ENCODE measurements at regions not wholly inside any gene's neighbourhood (a gene's known extent, or its start where the extent isn't known, plus 50 kb on each side); places are given as distances from the start of the nearest gene placed in this dataset.

GRCh38 chr13:109698779-109699178 is 87.6 kb downstream of the IRS2 start:
- no peak for TF ChIP-seq POLR2A (IDR thresholded peaks at IDR 0.05)
- TF ChIP-seq CTCF (IDR thresholded peaks at IDR 0.05), result no peak

Measured in gastroesophageal sphincter (tissue), 3 donors.